BE2C (cell line): ENCODE measurements at regions not wholly inside any gene's neighbourhood (a gene's known extent, or its start where the extent isn't known, plus 50 kb on each side); places are given as distances from the start of the nearest gene placed in this dataset.

Experiments
- DNase-seq: peaks from one replicate; pipeline ENCODE4 v3.0.0-alpha.2; 2020
- H3K27me3 ChIP-seq: fragments of 250-450 bp; sonication (Bioruptor Pico); 2 replicates; pipeline ENCODE4 v1.5.1; 2020; ENCODE audit warnings: mild to moderate bottlenecking
- H3K36me3 ChIP-seq: fragments of 250-450 bp; sonication (Bioruptor Pico); 2 replicates; pipeline ENCODE4 v1.5.1; 2020; ENCODE audit warnings: mild to moderate bottlenecking
- H3K4me1 ChIP-seq: fragments of 250-450 bp; sonication (Bioruptor Pico); 2 replicates; pipeline ENCODE4 v1.5.1; 2020
- H3K4me3 ChIP-seq: 2 replicates; pipeline ENCODE4 v1.5.1; 2011; ENCODE audit warnings: low read depth, low read length
- H3K9me3 ChIP-seq: fragments of 250-450 bp; sonication (Bioruptor Pico); 2 replicates; pipeline ENCODE4 v1.5.1; 2020
- TF ChIP-seq, protein P1 (sequence below): IDR thresholded peaks from 2 replicates; pipeline ENCODE4 v1.5.1; 2012; ENCODE audit warnings: mild to moderate bottlenecking, low read depth, low read length

DNA sequence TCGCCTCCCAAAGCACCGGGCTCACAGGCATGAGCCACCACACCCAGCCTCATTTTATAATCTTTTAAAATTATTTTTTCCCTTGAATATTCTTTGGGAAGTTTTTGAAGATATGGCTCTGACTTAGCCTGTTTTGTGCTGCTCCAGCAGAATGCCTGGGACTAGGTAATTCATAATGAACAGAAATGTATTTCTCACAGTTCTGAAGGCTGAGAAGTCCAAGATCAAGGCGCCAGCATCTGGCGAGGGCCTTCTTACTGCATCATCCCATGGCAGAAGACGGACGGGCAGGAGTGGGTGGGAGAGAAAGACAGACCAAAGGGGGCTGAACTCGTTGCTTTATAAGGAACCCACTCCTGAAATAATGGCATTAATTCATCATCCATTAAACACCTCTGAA, 99.0 kb upstream of the SLC25A33 start:
- Histone ChIP-seq H3K4me1 (no peaks in the 10 kb centered on the region), H3K9me3 (no peaks in the 10 kb centered on the region), H3K36me3 (no peaks in the 10 kb centered on the region), H3K27me3 (no peaks in the 10 kb centered on the region), H3K4me3 (no peak overlapping the region)
- no peak for DNase-seq
- TF ChIP-seq, protein P1, sequence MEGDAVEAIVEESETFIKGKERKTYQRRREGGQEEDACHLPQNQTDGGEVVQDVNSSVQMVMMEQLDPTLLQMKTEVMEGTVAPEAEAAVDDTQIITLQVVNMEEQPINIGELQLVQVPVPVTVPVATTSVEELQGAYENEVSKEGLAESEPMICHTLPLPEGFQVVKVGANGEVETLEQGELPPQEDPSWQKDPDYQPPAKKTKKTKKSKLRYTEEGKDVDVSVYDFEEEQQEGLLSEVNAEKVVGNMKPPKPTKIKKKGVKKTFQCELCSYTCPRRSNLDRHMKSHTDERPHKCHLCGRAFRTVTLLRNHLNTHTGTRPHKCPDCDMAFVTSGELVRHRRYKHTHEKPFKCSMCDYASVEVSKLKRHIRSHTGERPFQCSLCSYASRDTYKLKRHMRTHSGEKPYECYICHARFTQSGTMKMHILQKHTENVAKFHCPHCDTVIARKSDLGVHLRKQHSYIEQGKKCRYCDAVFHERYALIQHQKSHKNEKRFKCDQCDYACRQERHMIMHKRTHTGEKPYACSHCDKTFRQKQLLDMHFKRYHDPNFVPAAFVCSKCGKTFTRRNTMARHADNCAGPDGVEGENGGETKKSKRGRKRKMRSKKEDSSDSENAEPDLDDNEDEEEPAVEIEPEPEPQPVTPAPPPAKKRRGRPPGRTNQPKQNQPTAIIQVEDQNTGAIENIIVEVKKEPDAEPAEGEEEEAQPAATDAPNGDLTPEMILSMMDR: no peak

- Histone ChIP-seq H3K9me3 (no peaks in the 10 kb centered on the region), H3K4me3 (no peak overlapping the region), H3K4me1 (no peaks in the 10 kb centered on the region), H3K36me3 (no peaks in the 10 kb centered on the region), H3K27me3 (no peaks in the 10 kb centered on the region)
- no peak for DNase-seq
- TF ChIP-seq, protein P1: no peak
Measured at GRCh38 chr1:9440763-9441194, 98.5 kb upstream of the SLC25A33 start.

DNA sequence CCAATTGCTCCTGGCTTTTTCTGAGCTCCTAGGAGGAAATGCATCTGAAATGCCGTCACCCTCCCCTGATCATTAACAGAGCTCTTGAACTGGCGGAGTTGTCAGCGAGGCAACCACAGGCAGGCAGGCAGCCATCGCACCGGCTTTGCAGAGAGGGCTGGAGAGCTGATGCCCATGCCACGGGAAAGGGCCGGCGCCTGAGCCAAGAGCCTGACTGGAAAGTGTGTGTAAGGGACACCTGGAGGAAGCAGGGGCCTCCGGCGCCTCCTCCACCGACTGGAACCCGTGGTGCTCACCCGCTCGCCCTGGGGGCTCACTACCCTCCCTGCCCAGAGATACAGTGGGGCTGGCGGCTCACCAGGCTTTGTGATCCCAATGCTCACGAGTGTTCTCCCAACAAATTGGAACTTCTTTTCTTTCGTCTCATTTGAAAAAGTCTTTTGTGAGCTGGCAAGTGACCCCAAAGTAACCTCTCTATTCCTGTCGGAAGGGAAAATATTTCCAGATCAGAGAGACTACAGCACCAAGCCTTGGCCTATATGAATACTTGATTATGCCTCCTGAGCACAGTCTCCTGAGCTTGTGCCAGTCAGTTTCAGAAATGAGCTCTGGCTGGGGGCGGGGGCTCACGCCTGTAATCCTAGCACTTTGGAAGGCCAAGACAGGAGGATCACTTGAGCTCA, 97.7 kb upstream of the SLC25A33 start:
- H3K9me3 ChIP-seq: no peaks in the 10 kb centered on the region
- H3K4me1 ChIP-seq: no peaks in the 10 kb centered on the region
- H3K36me3 ChIP-seq: no peaks in the 10 kb centered on the region
- TF ChIP-seq, protein P1: no peak
- H3K27me3 ChIP-seq: no peaks in the 10 kb centered on the region
- DNase-seq: no peak
- H3K4me3 ChIP-seq: no peak overlapping the region

DNA sequence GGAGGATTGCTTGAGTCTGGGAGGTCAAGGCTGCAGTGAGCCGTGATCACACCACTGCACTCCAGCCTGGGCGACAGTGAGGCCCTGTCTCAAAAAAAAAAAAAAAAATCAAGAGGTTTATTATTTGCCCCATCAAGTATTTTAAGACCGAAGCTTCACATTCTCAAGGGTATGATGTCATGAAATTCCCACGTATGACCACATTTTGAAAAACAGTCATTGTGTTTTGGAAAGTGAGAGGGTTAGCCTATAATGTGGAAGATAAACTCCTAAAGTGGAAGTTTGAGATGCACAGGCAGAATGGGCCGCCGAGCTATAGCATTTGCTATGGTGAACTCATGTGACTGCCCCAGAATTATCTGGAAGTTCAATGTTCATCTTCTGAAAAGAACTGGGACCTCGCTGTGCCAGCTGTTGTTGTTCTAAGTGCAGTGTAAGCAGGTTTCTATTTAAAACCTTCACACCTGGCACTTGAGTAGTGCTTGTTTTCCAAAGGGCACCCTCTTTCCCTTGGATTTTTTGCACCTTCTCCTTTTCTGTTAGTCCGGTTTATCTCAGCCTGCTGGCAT, 96.9 kb upstream of the SLC25A33 start:
- Histone ChIP-seq H3K9me3 (no peaks in the 10 kb centered on the region), H3K36me3 (no peaks in the 10 kb centered on the region), H3K4me3 (no peak overlapping the region), H3K27me3 (no peaks in the 10 kb centered on the region), H3K4me1 (no peaks in the 10 kb centered on the region)
- TF ChIP-seq, protein P1: no peak
- DNase-seq: no peak

GRCh38 chr1:9442986-9443385, 96.3 kb upstream of the SLC25A33 start:
- no peak for DNase-seq

More at GRCh38 chr1:9442986-9443385, 96.3 kb upstream of the SLC25A33 start:
- H3K9me3 ChIP-seq: no peaks in the 10 kb centered on the region
- H3K4me3 ChIP-seq: no peak overlapping the region
- H3K4me1 ChIP-seq: no peaks in the 10 kb centered on the region
- H3K36me3 ChIP-seq: no peaks in the 10 kb centered on the region
- TF ChIP-seq, protein P1: no peak
- no peaks in the 10 kb centered on the region for H3K27me3 ChIP-seq
